ENCODE measurements at regions not wholly inside any gene's neighbourhood (a gene's known extent, or its start where the extent isn't known, plus 50 kb on each side); places are given as distances from the start of the nearest gene placed in this dataset.

GRCh38 chr12:116647813-116648212 lies 88.6 kb downstream of the MAP1LC3B2 start:
- H3K4me3 ChIP-seq (ENCODE audit: low read depth, low read length), result no peak overlapping the region
- no peak for TF ChIP-seq CTCF (IDR thresholded peaks at IDR 0.05; ENCODE audit: low read depth, low read length)
- DNase-seq, result no peak
- H3K9me3 ChIP-seq, result no peaks in the 10 kb centered on the region
- peaks cover 22% of the 10 kb centered on the region for H3K27me3 ChIP-seq
- peaks cover 3% of the 10 kb centered on the region; the same call in 1 of the 2 replicates for H3K4me1 ChIP-seq
- no peaks in the 10 kb centered on the region for H3K36me3 ChIP-seq

- H3K4me1 ChIP-seq, result peaks cover 3% of the 10 kb centered on the region; the same call in 1 of the 2 replicates
- no peak for DNase-seq
- no peak overlapping the region for H3K4me3 ChIP-seq (ENCODE audit: low read depth, low read length)
- no peaks in the 10 kb centered on the region for H3K36me3 ChIP-seq
- peaks cover 22% of the 10 kb centered on the region for H3K27me3 ChIP-seq
- H3K9me3 ChIP-seq, result no peaks in the 10 kb centered on the region
- TF ChIP-seq CTCF (IDR thresholded peaks at IDR 0.05; ENCODE audit: low read depth, low read length), result no peak
These were observed 87.7 kb downstream of the MAP1LC3B2 start for GRCh38 chr12:116646901-116647300.

- Histone ChIP-seq H3K27me3 (peaks cover 19% of the 10 kb centered on the region), H3K9me3 (no peaks in the 10 kb centered on the region), H3K4me3 (ENCODE audit: low read depth, low read length) (no peak overlapping the region), H3K4me1 (no peaks in the 10 kb centered on the region), H3K36me3 (no peaks in the 10 kb centered on the region)
- TF ChIP-seq CTCF (IDR thresholded peaks at IDR 0.05; ENCODE audit: low read depth, low read length), result no peak
- DNase-seq, result no peak
These were observed 85.6 kb downstream of the MAP1LC3B2 start for GRCh38 chr12:116644806-116645205.

GRCh38 chr12:116642683-116643082 lies 83.5 kb downstream of the MAP1LC3B2 start:
- no peaks in the 10 kb centered on the region for H3K36me3 ChIP-seq
- H3K27me3 ChIP-seq, result peaks cover 11% of the 10 kb centered on the region
- H3K4me3 ChIP-seq (ENCODE audit: low read depth, low read length), result no peak overlapping the region
- no peaks in the 10 kb centered on the region for H3K4me1 ChIP-seq
- no peaks in the 10 kb centered on the region for H3K9me3 ChIP-seq
- TF ChIP-seq CTCF (IDR thresholded peaks at IDR 0.05; ENCODE audit: low read depth, low read length), result no peak
- DNase-seq, result no peak

GRCh38 chr12:116642106-116642505 lies 82.9 kb downstream of the MAP1LC3B2 start:
- H3K4me1 ChIP-seq, result no peaks in the 10 kb centered on the region
- H3K36me3 ChIP-seq, result no peaks in the 10 kb centered on the region
- no peaks in the 10 kb centered on the region for H3K9me3 ChIP-seq
- H3K27me3 ChIP-seq, result peaks cover 11% of the 10 kb centered on the region
- no peak for TF ChIP-seq CTCF (IDR thresholded peaks at IDR 0.05; ENCODE audit: low read depth, low read length)
- DNase-seq, result no peak
- no peak overlapping the region for H3K4me3 ChIP-seq (ENCODE audit: low read depth, low read length)

GRCh38 chr12:116640281-116640680 lies 81.1 kb downstream of the MAP1LC3B2 start:
- Histone ChIP-seq H3K27me3 (no peaks in the 10 kb centered on the region), H3K9me3 (no peaks in the 10 kb centered on the region), H3K4me1 (no peaks in the 10 kb centered on the region), H3K36me3 (no peaks in the 10 kb centered on the region), H3K4me3 (ENCODE audit: low read depth, low read length) (no peak overlapping the region)
- TF ChIP-seq CTCF (IDR thresholded peaks at IDR 0.05; ENCODE audit: low read depth, low read length), result no peak
- no peak for DNase-seq

All from BE2C (cell line).